GM19463 (cell line): ENCODE measurements at regions not wholly inside any gene's neighbourhood (a gene's known extent, or its start where the extent isn't known, plus 50 kb on each side); places are given as distances from the start of the nearest gene placed in this dataset.
"Not testable (repeated sequence)": the region's sequence is repeated elsewhere in the genome, so short reads cannot be mapped to it uniquely, and the experiment has no call there.

Experiments
- ATAC-seq: cut with Tn5 transposase; IDR thresholded peaks from one replicate; pipeline ENCODE4 v1.9.1; 2021; ENCODE audit warnings: mild to moderate bottlenecking, moderate library complexity; ENCODE audit not compliant: unreplicated experiment

DNA sequence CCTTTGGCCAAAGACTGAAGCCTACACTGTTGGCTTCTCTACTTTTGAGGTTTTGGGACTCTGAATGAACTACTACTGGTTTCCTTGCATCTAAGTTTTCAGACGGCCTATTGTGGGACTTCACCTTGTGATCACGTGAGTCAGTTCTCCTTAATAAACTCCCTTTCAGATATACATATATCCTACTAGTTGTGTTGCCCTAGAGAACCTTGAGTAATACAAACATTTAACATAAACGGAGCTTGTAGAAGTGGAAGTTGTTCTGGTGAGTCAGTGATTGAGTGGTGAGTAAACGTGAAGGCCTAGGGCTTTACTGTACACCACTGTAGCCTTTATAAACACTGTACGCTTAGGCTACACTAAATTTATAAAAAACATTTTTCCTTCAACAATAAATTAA, 107.2 kb upstream of the CDH2 start:
- no peak for ATAC-seq

DNA sequence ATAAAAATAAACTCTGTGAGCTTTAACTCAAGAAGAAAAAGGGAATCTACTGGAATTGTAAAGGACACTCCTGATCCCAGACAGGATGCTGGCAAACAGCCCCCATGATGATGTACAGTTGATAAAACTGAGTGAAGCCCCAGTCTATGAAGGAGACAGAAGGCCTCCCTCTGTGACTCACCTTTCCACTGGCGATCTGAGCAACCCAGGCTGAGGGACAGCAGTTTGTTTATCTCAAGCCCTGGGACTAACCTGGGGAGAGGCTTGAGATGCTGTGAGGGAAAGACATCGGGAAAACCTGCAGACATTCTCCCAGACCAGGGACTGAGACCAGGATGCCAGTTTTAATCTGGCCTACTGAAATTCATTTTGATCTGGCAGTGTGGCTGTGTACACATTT, 104.5 kb upstream of the CDH2 start:
- ATAC-seq = no peak

DNA sequence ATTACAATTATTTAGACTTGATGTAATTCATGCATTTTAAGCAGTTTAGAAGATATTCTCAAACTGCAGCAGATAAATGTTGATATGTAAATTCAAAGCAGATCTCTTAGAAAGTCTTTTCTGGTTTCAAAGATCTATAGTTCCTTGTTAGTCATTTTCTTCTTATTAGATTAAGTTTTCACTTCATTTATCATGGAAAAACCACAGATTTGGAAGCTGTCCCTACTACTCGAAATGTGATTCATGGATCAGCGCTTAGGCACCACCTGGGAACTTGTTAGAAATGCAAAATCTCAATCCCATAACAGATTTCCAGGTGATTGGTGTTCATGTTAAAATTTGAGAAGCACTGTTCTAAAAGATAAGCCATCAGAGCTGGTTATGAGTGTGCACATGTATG, 92.8 kb upstream of the CDH2 start:
- no peak for ATAC-seq

DNA sequence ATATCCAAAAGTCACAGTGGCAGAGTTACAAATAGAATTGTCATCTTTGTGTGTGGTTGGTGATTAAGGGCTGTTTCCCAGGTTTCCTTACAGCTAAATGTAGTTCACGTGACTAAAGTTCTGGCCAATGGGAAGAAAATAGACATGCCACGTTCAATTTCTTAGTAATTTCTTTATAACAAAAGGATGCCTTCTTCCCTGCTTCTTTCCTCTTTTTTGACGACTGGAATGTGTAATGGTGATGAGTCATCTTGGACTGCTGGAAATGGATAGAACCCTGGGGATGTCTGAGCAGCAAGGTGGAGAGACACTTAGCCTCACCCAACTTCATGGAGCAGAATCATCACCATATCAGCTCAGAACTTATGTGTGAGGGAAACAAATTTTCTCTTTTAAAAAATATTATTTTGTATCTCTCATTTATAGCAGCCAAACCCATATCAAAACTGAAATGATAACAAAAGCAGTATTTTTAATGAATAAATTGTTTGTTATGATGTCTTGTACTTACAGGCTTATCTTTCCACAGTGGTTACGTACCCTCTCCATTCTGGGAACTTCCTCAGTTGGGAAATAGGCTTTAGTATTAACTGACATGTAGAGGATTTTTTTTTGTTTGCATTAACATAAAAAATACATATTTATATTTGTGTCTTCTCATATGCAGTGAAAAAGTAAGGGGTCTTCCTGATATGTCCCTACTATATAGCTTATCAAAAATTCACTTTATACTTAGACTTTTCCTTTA, 91.1 kb upstream of the CDH2 start:
- ATAC-seq = no peak

DNA sequence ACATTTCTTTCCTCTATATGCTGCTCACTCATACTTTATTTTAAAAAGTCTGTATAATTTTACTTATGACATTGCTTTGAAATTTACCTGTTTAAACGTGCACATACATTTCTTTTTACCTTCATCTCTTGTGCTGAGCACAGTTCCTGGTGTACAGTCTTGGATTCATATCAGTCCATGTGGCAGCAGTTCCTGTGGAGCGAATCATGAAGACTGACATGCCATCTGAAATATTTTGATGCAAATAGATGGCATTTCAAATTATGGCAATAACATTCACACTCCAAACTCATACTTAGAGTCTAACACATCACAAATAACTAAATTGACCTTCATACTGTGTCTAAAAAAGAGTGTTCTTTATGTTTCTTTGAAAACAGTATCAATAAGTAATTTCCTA, 90.3 kb upstream of the CDH2 start:
- ATAC-seq = no peak

DNA sequence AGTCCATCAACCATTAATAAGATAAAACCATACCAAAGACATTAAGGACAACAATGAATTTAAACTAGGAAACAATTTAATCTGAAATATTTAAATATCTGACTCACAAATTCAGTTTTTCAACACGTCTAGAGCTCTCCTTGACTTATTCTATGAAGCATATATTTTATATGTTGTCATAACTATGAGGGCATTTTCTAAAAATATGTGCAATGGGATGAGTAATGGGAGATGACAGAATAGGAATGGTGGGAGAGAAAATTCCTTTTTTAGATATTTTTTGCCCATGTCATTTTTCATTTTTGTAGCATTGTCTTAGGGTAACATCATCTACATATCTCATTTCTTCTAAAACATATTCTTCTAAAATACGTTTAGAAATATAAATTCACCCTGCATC, 79.2 kb upstream of the CDH2 start:
- ATAC-seq = no peak

DNA sequence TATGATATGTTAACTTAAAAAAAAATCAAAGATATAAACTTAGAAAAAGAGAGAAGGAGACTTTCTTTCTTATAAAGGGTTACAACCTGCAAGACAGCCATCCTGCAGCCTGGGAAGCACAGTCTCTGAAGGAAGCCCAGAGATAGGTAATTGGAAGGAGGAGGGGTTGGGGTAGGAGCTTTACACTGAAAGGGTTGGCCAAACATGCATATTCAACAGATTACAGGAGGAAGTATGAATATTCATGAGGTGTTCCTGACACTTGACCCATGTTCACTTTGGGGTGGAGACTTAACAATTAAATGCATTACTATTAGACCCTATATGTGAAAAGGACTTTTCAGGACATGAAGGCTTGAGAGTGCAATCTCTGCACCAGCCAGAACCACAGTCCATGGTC, 71.7 kb upstream of the CDH2 start:
- ATAC-seq = no peak

DNA sequence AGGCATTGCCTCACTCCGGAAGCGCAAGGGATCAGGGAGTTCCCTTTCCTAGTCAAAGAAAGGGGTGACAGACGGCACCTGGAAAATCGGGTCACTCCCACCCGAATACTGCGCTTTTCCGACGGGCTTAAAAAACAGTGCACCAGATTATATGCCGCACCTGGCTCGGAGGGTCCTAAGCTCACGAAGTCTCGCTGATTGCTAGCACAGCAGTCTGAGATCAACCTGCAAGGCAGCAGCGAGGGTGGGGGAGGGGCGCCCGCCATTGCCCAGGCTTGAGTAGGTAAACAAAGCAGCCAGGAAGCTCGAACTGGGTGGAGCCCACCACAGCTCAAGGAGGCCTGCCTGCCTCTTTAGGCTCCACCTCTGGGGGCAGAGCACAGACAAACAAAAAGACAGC, 63.7 kb upstream of the CDH2 start:
- not testable (repeated sequence) for ATAC-seq

DNA sequence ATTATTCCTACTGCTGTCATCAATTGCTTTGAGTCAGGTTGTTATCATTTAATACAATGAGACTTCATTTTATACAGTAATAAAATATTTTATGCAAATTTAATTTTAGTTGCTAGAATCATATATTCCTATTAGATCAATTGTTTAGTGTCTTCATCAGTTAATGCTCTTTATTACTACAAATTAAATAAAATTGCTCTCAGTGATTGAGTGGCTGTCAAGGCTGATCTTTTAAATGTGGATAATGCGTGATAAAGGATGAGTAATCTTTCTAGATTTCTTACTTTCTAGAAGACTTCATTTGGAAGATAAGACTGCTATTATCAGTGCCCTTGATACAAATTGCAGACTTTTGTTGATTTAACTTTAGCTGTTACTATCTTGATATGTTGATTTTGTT, 59.6 kb upstream of the CDH2 start:
- ATAC-seq = no peak
